MV-4-11 (cell line): ENCODE measurements at regions not wholly inside any gene's neighbourhood (a gene's known extent, or its start where the extent isn't known, plus 50 kb on each side); places are given as distances from the start of the nearest gene placed in this dataset.
A peak's percentile ranks its signal among the peaks of the same experiment; 100 is the strongest.

Experiments
- DNase-seq: peaks from one replicate; lab custom pipeline; 2025; lab: John Stamatoyannopoulos, UW

DNA sequence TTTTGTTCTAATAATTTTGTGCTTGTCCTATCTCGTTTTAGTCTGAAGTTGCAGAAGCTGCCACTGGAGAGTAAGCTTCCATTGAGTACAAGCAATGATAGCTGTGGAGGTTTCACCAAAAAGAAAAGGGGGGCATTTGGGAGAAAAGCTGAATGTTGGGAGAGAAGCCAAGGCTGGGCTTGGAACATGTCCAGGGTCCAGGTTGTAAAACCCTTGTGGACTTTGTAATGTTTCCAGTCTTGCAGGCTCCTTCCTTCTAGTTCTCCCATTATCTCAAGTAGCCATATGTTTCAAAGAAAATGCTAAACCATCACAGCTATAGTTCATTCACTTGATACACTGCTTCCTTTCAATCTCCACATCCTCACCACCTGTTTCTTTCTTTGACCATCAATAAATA, 880.2 kb downstream of the NLGN4Y start:
- DNase-seq: no peak

DNA sequence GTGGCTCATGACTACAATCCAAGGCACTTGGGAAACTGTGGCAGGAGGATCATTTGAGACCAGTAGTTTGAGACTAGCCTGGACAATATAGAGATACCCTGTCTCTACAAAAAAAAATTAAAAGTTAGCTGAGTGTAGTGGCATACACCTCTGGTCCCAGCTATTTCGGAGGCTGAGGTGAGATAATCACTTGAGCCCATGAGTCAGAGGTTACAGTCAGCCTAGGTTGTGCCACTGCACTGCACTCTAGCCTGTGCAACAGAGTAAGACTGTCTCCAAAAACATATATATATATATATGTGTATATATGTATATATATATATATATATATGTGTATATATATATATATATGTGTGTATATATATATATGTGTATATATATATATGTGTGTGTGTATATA, 890.8 kb downstream of the NLGN4Y start:
- no peak for DNase-seq

DNA sequence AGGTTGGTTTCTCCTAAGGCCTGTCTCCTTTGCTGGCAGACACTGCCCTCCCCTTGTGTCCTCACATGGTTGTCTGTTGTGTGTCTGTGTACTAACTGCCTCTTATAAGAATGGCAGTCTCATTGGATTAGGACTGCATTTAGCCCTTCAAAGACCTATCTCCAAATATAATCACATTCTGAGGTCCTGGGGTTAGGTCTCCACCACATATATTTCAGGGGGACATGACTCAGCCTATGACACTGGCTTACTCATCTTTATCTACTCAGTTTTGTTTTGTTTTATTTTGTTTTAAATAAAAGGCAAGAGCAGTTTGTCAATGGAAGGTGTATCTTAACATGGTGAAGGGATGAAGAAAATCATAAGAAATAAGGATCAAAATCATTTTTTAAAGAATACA, 894.3 kb downstream of the NLGN4Y start:
- no peak for DNase-seq

DNA sequence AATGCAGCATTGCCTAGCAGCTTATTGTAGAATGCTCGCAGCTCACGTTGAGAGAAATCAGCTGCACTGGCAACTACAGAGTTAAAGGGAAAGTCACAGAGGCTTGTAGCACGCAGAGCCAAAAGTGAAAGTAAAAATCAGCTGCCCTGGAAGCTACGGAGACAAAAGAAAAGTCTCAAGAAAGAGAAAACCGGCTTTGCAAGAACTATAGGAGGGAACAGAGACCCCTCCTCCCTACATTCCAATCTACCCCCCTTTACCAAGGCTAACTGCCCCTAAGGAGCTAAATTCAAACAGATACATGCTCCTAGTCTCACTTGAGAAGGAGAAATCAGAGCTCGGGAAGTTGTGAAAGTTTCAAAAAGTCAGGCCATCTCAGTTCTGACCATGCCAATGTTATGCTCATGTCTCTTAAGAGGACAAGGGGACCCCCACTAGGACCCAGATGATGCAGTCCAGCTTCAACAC, 900.4 kb downstream of the NLGN4Y start:
- no peak for DNase-seq

DNA sequence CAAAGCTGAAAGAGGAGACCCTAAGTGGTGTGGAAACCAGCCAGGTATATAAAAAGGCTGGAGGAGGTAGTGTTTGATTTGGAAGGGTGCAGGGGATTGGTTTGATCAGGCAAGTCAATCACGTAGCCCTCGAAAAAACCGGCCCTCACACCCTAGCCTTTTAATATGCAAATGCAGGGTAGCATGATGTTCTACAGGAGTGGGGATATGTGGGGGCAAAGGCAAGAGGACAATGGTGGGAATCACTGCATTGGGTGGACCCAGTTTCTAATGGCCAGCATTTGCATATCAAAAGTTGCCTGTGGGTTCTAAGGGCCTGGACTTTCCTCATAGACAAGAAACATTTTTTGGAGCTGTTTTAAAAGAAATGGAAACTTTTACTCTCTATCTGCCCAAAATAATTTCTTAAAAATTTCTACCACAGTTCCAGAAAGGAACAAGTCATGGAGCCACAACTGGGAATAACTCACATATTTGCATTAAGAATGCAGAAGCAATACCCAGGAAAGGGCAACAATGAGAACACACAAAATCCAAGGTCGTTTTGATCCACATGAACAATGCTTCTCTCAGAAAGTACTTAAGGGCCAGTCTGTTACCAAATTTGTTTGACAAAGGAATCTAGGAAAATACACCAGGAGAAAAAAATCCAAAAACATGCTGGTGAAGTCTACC, 915.8 kb downstream of the NLGN4Y start:
- DNase-seq: no peak

DNA sequence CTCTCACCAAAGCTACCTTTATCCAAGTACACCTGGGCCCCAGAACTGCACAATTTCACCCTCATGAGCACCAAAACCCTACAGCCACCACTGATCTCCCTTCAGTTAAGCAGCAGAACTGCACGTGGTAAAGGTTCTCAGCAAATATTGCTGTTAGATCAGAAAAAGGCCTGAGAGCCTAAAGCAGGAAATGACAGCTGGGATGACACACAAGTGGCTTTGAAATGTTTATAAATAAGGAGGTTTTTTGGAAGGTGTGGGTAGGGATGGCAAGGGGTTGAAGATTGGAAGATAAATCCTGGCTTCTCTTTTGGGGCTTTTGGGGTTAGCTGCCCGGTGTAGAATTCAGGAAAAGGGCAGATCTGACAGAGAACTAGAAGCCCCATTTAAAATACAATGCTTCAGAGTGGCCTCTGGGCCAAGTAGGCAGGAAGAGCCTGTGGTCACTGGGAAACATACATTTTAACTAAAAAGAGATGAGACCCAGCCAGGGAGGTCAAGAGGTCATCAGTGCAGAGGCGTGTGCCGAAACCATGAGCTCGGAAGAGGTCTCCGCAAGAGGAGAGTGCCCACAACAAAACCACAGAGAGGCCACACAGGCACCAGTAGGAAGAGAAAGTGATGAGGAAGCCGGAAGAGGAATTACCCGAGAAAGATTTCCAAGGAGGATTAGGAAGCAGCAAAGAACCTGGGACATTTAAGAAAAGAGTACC, 916.5 kb downstream of the NLGN4Y start:
- peak; percentile 86 for DNase-seq

DNA sequence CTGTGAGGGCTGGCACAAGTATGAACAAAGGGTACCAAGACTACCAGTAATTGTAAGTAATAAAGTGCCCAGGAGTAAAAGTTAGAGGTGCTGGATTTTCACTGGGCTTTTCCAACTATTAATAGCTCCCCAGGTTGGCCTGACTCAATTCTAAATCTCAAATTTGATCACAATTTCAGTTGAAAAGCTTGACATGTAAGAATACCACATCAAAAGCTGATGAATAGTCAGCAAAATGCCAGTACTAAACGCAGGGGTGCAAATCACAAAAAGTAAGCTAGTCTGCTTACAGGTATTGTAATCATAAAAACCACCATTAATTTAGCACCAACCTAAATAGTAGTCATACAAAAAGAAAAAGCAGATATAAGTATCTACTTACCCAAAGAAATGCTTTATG, 917.5 kb downstream of the NLGN4Y start:
- no peak for DNase-seq

DNA sequence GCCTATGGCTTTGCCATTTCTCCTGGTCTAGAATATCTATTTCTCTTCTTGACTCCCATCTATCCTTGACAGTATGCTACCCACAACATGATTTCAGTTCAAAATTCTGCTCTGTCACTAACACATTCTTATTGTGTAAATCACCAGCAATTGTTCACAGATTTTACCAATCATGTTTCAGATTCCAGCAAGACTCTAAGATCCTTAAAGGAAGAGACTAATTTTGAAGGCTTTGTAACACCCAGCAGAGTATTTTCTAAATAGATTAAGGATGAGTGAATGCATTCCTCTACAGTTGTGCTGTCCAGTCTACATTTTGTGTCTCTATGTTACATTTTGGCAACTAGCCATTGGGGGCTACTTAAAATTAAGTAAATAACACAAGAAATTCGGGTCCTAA, 921.5 kb downstream of the NLGN4Y start:
- no peak for DNase-seq

DNA sequence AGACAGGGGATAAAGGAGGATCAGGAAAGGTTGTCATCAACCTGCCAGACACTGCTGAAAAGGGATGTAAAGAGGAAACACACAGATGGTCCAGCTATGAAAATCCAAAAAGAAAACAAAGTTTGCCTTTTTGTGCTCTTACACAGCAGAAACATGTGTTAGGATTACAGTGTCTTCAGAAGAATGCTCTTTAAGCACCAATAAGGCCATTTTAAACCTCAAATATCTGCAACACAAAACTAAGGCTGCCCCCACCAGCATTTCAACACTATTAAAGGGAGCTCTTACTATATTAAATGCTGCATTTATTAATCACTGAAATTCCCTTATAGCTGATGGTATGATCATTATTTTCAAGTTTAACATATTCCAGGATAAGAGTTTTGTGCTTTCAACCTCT, 922.5 kb downstream of the NLGN4Y start:
- no peak for DNase-seq

DNA sequence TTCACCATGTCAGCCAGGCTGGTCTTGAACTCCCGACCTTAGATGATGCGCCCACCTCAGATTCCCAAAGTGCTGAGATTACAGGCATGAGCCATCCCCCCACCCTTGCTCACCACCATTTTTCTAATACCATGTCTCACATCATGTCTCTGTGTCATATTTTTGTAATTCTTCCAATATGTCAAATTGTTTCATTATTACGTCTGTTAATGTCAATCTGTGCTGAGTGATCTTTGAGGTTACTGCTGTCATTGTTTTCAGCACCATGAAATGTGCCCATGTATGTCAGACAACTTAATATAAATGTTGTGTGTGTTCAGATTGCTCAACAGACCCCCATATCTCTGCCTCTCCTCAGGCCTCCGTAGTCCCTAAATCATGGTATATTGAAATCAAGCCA, 923.6 kb downstream of the NLGN4Y start:
- no peak for DNase-seq

DNA sequence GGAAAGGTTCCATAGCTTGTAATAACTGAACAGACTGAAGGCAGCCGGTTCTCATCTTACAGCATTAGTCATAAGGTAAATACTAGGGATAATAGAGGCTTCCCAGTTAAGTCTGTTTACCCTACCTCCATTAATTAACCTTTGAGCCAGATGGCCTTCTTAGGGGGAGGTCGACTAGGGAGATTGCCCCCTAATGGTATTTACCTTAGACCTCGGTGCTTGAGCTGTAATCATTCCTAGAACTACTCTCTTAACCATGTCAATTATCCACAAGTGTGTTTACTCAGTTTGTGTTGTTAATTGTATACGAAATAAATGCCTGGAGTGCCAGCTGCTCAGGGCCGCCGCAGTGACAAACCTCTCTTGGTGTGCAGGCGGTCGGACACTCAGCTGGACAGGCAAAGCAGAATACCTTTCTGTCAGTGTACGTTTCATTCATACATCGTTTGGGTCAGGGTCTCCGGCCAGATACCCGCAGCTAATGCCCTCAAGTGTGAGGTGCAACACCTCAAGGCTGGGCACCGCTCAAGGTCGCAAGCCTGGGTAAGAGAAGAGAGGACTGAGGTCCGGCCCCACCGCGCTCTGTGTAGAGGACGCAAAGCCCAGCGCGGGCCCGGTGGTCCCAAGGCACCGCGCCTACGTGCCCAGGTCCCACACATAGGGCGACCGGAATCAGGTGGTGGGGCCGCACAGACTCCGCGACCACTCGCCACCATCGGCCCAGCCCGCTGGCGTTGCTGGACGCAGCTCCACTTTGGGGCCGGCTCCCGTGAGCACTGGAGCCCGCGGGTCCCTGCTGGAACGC, 931.0 kb downstream of the NLGN4Y start:
- DNase-seq: no peak

DNA sequence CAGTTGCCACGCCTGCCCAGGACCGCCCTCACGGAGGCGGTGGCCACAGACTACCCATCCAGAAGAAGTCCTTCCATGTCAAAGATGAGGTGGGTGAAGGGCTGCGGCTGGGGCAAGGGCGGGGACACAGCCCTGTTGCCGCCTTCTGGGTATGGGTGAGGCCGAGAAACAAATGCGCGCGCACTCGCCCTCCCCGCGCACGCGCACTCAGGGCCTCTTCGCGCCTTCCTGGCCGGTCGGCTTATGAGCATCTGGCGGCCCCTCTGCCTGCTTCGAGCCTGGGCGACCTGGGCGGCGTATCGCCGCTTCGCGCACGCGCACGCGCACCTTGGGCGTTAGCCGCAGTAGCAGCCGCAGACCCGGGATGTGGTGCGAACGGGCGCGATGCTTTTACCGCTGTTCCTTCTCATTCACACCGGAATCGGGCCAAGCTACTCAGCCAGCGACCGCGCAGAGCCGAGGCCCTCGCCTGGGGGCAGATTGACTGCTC, 931.7 kb downstream of the NLGN4Y start:
- no peak for DNase-seq

DNA sequence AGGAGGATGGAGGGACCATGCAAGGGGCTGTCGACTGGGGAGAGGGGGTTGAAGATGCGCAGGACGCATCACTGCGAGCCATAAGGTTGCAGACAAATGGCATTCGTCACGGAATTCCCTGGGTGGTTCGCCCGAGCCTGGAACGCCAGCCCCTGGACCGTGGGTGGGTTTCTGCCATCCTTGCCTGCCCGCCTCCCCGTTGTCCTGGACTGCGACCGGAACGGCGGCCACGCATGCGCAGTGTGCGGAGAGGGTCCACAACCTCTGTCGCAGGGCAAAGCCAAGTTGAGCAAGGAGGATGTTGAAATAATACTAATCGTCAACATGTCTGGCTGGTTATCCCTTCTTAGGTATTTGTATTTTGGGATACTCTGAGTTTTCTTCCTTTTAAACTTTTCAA, 932.2 kb downstream of the NLGN4Y start:
- DNase-seq: no peak

DNA sequence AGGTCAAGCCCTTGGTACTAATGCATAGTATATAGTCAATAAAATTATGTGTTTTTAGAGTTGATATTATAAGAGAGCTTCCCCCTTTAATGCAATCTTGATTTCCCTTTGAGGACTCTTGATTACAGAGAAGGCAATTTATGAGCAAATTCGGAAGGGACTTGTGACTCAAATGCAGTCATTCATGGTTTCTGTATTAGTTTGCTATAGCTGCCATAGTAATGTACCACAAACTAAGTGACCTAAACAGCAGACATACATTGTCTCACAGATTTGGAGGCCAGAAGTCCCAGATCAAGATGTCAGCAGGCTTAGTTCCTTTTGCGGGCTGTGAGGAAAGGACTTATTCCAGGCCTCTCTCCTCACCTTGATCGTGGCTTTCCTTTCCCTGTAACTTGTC, 933.4 kb downstream of the NLGN4Y start:
- DNase-seq: no peak

DNA sequence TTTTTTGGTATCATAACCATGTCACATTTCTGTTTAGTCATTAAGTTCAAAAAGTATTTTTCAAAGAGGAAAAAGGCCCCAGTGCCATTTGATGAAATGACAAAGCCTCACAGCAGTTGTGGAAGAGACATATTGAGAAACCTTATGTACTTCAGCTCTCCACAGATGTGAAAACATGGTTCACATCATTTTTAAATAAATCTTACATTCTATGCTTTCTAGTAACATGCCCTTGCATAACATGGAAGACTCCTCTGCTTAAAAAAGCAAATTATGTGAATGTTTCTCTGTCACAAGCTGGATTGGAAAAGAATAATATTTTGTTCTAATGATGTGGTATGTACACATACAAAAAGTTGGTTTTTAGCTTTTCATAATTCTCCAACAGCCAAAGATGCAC, 934.1 kb downstream of the NLGN4Y start:
- DNase-seq: no peak

DNA sequence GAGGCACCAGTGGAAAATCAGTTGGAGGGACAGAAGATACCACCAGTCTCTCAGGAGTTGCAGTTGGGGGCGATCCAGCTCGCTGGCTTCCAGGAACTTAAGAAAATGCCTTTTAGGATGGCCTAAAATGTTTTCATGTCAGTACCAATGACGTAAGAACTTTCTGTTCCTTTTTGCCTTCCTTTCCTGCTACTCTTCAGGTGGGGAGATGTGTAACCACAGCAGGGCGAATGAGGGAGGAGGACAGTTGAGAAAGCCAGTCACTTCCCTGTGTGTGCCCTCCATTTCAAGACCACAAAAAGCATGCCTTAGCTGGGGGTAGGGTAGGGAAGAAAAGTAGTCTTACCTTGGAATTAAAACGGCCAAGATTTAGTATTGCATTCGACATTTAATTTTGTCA, 941.6 kb downstream of the NLGN4Y start:
- DNase-seq: peak; percentile 77

DNA sequence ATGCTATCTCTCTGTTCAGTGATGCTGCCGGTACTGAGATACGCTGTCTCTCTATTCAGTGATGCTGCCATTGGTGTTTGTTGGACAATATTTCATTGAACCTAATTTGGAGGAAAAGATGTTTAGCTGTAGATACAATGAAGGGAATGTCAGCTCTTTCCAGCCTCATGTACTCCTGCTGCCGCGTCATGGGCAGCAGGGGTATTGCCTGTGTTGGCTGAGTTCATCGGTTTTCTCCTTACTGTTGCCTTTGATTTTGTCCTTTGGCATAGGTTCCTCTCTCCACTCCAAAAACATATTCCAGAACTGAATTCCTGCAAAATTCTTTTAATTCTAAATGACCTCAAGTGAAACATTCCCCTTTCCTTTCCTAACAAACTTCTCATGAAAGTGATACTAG, 942.6 kb downstream of the NLGN4Y start:
- no peak for DNase-seq

DNA sequence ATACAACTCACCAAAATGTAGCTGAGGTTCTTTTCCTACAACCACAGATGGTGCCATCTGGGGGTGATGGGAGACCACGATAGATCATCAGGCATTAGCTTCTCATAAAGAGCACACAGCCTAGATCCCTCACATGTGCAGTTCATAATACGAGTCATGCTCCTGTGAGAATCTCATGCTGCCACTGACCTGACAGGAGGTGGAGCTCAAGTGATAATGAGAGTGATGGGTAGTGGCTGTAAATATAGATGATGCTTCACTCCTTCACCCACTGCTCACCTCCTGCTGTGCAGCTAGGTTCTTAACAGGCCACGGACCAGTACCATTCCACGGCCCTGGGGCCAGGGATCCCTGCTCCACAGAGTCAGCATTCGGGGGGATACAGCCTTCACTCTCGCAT, 943.8 kb downstream of the NLGN4Y start:
- DNase-seq: no peak

DNA sequence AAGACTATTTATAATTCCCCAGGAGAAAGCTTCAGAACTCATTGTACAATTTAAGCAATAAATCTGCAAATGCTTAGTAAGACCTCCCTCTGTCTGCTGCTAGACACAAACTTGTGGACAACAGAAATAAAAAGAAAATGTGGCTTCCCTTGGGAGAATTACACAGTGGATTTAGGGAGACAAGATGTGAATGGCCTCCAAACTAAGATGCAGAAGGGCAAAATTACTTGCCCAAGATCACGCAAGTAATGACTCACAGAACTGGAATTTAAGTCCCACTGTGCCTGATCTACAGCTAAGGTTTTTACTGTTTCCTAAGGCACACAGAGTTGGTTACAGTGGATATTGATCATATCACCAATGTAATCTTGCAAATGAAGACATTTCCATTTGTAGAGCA, 947.0 kb downstream of the NLGN4Y start:
- no peak for DNase-seq

DNA sequence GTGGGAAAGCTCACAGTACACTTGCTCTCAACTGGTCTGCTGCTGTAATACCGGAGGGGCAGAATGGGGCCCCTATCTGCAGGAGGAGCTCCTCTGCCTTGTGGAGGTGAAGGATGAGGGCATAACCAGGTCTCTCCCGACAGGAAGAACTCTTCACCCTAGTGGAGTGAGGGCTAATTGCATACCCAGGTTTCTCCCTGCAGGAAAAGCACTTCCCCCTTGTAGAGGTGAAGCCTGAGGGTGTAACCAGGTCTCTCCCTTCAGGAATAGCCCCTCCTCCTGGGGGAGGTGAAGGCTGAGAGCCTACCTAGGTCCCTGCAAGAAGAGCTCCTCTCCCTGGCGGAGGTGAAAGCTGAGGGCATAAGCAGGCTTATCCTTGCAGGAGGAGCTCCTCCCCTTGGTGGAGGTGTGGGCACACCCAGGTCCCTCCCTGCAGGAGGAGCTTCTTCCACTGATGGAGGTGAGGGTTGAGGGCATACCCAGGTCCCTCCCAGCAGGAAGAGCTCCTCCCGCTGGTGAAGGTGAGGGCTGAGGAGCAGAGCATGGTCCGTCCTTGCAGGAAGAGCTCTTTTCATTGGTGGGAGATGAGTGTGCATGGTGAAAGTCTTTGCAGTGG, 954.1 kb downstream of the NLGN4Y start:
- no peak for DNase-seq

DNA sequence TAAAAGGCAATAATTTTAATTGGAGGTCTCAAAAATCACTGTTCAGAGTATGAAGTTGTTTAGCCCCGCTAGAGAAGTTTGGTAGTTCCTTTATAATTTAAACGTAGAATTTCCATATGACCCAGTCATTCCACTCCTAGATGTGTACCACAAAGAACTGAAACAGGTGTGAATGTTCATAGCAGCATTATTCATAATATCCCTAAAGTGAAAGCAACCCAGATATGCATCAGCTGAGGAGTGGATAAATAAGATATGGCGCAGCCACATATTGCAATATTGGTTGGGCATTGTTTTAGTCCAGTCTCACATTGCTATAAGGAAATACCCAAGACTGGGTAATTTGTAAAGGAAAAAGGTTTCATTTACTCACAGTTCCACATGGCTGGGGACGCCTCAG, 976.2 kb downstream of the NLGN4Y start:
- no peak for DNase-seq

DNA sequence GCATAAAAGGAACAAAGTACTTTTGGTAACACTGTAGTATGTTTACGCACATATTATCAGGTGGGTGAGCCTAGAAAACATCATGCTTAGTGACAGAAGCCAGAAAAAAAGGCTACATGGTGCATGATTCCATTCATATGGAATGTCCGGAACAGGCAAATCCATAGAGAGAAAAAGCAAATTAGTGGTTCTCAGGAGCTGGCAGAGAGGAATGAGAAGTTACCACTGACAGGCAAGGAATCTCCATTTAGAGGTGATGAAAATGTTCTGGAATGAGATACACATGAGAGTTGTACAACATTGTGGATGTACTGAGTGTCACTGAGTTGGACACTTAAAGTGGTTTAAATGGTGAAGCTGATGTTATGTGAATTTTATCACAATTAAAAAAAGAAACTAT, 976.9 kb downstream of the NLGN4Y start:
- DNase-seq: no peak
